ENCODE measurements at regions not wholly inside any gene's neighbourhood (a gene's known extent, or its start where the extent isn't known, plus 50 kb on each side); places are given as distances from the start of the nearest gene placed in this dataset.

- Histone ChIP-seq H3K4me3 (ENCODE audit: insufficient read depth, low read depth, low read length, poor library complexity, severe bottlenecking) (no peak overlapping the region), H3K36me3 (ENCODE audit: control insufficient read depth, insufficient read depth, low read length) (no peaks in the 10 kb centered on the region)
These were observed 180.8 kb downstream of the LTN1 start for GRCh38 chr21:28811860-28812259.

GRCh38 chr21:28810826-28811524 is 181.7 kb downstream of the LTN1 start:
- Histone ChIP-seq H3K27ac (ENCODE audit: insufficient read depth, low read length, poor library complexity, severe bottlenecking) (no peak overlapping the region), H3K4me1 (ENCODE audit: control insufficient read depth, insufficient read depth, low read length, poor library complexity, severe bottlenecking) (no peaks in the 10 kb centered on the region), H3K27me3 (replicated peaks; ENCODE audit: control insufficient read depth, insufficient read depth, low read length, poor library complexity, severe bottlenecking) (no peaks in the 10 kb centered on the region), H3K9me3 (ENCODE audit: control insufficient read depth, low read length) (no peaks in the 10 kb centered on the region), H3K36me3 (ENCODE audit: control insufficient read depth, insufficient read depth, low read length) (no peaks in the 10 kb centered on the region), H3K4me3 (ENCODE audit: insufficient read depth, low read depth, low read length, poor library complexity, severe bottlenecking) (no peak overlapping the region)
- DNase-seq = no peak

More at GRCh38 chr21:28811860-28812259, 180.8 kb downstream of the LTN1 start:
- H3K4me1 ChIP-seq (ENCODE audit: control insufficient read depth, insufficient read depth, low read length, poor library complexity, severe bottlenecking) = no peaks in the 10 kb centered on the region
- no peak overlapping the region for H3K27ac ChIP-seq (ENCODE audit: insufficient read depth, low read length, poor library complexity, severe bottlenecking)
- no peaks in the 10 kb centered on the region for H3K9me3 ChIP-seq (ENCODE audit: control insufficient read depth, low read length)
- DNase-seq = no peak
- no peaks in the 10 kb centered on the region for H3K27me3 ChIP-seq (replicated peaks; ENCODE audit: control insufficient read depth, insufficient read depth, low read length, poor library complexity, severe bottlenecking)

DNA sequence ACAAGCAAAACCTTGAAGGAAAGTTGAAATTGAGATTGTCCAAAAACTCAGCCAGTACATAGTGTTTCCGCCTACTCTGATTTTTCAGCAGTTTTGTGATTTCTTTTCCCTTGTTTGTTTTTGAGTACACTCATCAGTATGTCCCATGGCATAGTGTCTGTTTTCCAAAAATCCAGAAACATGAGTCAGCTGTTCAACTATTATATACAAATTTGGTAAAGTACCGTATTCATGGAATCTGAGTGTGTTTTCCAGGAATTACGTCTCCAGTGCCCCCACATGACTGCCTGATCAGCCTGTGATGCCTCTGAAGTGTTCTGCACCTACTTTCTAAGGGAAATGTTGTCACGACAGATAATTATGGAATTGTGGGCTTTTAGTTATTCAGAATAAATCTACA is 186.8 kb downstream of the LTN1 start:
- Histone ChIP-seq H3K4me1 (ENCODE audit: control insufficient read depth, insufficient read depth, low read length, poor library complexity, severe bottlenecking) (no peaks in the 10 kb centered on the region), H3K27me3 (replicated peaks; ENCODE audit: control insufficient read depth, insufficient read depth, low read length, poor library complexity, severe bottlenecking) (no peaks in the 10 kb centered on the region), H3K9me3 (ENCODE audit: control insufficient read depth, low read length) (no peaks in the 10 kb centered on the region), H3K27ac (ENCODE audit: insufficient read depth, low read length, poor library complexity, severe bottlenecking) (no peak overlapping the region), H3K4me3 (ENCODE audit: insufficient read depth, low read depth, low read length, poor library complexity, severe bottlenecking) (no peak overlapping the region), H3K36me3 (ENCODE audit: control insufficient read depth, insufficient read depth, low read length) (no peaks in the 10 kb centered on the region)
- DNase-seq = no peak

DNA sequence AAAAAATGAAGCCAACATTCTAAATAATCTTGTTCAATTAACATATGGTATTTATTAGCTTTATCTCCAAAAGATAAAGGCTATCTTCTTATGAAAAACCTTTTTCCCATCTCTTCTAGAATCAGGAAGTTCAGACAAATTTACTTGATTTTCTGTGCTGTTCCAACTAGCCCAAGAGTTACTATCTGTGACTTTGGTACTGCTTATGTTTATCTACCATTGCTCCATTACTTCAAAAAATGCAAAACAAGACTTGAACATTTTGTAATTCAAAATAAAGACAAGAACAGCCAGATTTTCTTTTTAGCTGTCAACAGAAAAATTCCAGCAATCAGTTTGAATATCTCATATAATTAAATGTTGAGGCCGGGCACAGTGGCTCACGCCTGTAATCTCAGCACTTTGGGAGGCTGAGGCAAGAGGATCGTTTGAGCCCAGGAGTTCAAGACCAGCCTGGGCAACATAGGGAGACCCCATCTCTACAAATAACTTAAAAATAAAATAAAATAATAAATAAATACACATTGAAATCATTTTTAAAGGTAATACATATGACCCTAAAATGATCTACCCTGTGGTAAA is 188.5 kb downstream of the LTN1 start:
- H3K9me3 ChIP-seq (ENCODE audit: control insufficient read depth, low read length) = no peaks in the 10 kb centered on the region
- H3K4me1 ChIP-seq (ENCODE audit: control insufficient read depth, insufficient read depth, low read length, poor library complexity, severe bottlenecking) = no peaks in the 10 kb centered on the region
- H3K27ac ChIP-seq (ENCODE audit: insufficient read depth, low read length, poor library complexity, severe bottlenecking) = no peak overlapping the region
- no peaks in the 10 kb centered on the region for H3K36me3 ChIP-seq (ENCODE audit: control insufficient read depth, insufficient read depth, low read length)
- H3K4me3 ChIP-seq (ENCODE audit: insufficient read depth, low read depth, low read length, poor library complexity, severe bottlenecking) = no peak overlapping the region
- DNase-seq = no peak
- H3K27me3 ChIP-seq (replicated peaks; ENCODE audit: control insufficient read depth, insufficient read depth, low read length, poor library complexity, severe bottlenecking) = no peaks in the 10 kb centered on the region

GRCh38 chr21:28801906-28802305 is 190.8 kb downstream of the LTN1 start:
- H3K36me3 ChIP-seq (ENCODE audit: control insufficient read depth, insufficient read depth, low read length) = no peaks in the 10 kb centered on the region
- no peak for DNase-seq
- H3K27me3 ChIP-seq (replicated peaks; ENCODE audit: control insufficient read depth, insufficient read depth, low read length, poor library complexity, severe bottlenecking) = no peaks in the 10 kb centered on the region
- no peaks in the 10 kb centered on the region for H3K4me1 ChIP-seq (ENCODE audit: control insufficient read depth, insufficient read depth, low read length, poor library complexity, severe bottlenecking)
- no peak overlapping the region for H3K4me3 ChIP-seq (ENCODE audit: insufficient read depth, low read depth, low read length, poor library complexity, severe bottlenecking)
- H3K9me3 ChIP-seq (ENCODE audit: control insufficient read depth, low read length) = no peaks in the 10 kb centered on the region
- no peak overlapping the region for H3K27ac ChIP-seq (ENCODE audit: insufficient read depth, low read length, poor library complexity, severe bottlenecking)

- no peak overlapping the region for H3K4me3 ChIP-seq (ENCODE audit: insufficient read depth, low read depth, low read length, poor library complexity, severe bottlenecking)
- no peaks in the 10 kb centered on the region for H3K9me3 ChIP-seq (ENCODE audit: control insufficient read depth, low read length)
- H3K4me1 ChIP-seq (ENCODE audit: control insufficient read depth, insufficient read depth, low read length, poor library complexity, severe bottlenecking) = no peaks in the 10 kb centered on the region
- no peaks in the 10 kb centered on the region for H3K27me3 ChIP-seq (replicated peaks; ENCODE audit: control insufficient read depth, insufficient read depth, low read length, poor library complexity, severe bottlenecking)
- H3K27ac ChIP-seq (ENCODE audit: insufficient read depth, low read length, poor library complexity, severe bottlenecking) = no peak overlapping the region
- H3K36me3 ChIP-seq (ENCODE audit: control insufficient read depth, insufficient read depth, low read length) = no peaks in the 10 kb centered on the region
- DNase-seq = no peak
These were observed 192.8 kb downstream of the LTN1 start for GRCh38 chr21:28799926-28800325.

DNA sequence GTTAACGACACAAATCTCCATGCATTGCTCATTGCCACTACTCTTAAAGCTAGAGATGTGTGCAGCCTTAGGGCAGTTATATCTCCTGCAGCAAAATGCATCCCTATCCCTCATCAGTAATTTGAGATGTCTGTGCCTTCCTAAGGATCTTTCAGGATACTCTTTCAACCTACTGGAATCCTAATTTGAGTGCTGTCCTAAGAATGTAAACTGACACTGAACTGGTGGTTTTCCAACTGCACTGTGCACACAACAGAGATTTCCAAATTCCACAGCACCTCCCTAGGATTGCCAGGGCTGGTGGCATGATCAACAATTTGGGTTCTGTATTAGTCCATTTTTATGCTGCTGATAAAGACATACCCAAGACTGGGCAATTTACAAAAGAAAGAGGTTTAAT is 193.9 kb downstream of the LTN1 start:
- Histone ChIP-seq H3K4me3 (ENCODE audit: insufficient read depth, low read depth, low read length, poor library complexity, severe bottlenecking) (no peak overlapping the region), H3K4me1 (ENCODE audit: control insufficient read depth, insufficient read depth, low read length, poor library complexity, severe bottlenecking) (no peaks in the 10 kb centered on the region), H3K27me3 (replicated peaks; ENCODE audit: control insufficient read depth, insufficient read depth, low read length, poor library complexity, severe bottlenecking) (no peaks in the 10 kb centered on the region), H3K27ac (ENCODE audit: insufficient read depth, low read length, poor library complexity, severe bottlenecking) (no peak overlapping the region), H3K9me3 (ENCODE audit: control insufficient read depth, low read length) (no peaks in the 10 kb centered on the region), H3K36me3 (ENCODE audit: control insufficient read depth, insufficient read depth, low read length) (no peaks in the 10 kb centered on the region)
- DNase-seq = no peak

DNA sequence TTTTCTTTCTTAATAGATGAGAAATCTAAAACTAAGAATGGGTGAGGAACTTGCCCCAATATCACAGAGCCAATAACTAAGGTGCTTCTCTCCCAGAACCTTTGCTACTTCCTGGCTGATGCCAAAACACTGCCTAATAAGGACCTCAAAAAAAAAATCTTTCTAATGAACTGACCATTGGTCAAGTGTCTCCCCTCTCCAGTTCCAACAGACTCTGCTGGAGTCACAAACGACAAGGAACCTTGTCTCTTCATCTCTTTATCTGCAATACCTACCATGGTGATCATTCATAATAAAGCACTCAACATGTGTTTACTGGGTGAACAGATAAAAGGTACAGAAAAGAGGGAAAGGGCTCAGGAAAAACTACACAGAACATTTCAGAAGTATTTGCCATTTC is 197.4 kb downstream of the LTN1 start:
- Histone ChIP-seq H3K4me1 (ENCODE audit: control insufficient read depth, insufficient read depth, low read length, poor library complexity, severe bottlenecking) (no peaks in the 10 kb centered on the region), H3K36me3 (ENCODE audit: control insufficient read depth, insufficient read depth, low read length) (no peaks in the 10 kb centered on the region), H3K4me3 (ENCODE audit: insufficient read depth, low read depth, low read length, poor library complexity, severe bottlenecking) (no peak overlapping the region), H3K27ac (ENCODE audit: insufficient read depth, low read length, poor library complexity, severe bottlenecking) (no peak overlapping the region), H3K9me3 (ENCODE audit: control insufficient read depth, low read length) (no peaks in the 10 kb centered on the region), H3K27me3 (replicated peaks; ENCODE audit: control insufficient read depth, insufficient read depth, low read length, poor library complexity, severe bottlenecking) (no peaks in the 10 kb centered on the region)
- DNase-seq = no peak

- Histone ChIP-seq H3K4me3 (ENCODE audit: insufficient read depth, low read depth, low read length, poor library complexity, severe bottlenecking) (no peak overlapping the region), H3K27me3 (replicated peaks; ENCODE audit: control insufficient read depth, insufficient read depth, low read length, poor library complexity, severe bottlenecking) (no peaks in the 10 kb centered on the region), H3K27ac (ENCODE audit: insufficient read depth, low read length, poor library complexity, severe bottlenecking) (no peak overlapping the region), H3K9me3 (ENCODE audit: control insufficient read depth, low read length) (no peaks in the 10 kb centered on the region), H3K4me1 (ENCODE audit: control insufficient read depth, insufficient read depth, low read length, poor library complexity, severe bottlenecking) (no peaks in the 10 kb centered on the region), H3K36me3 (ENCODE audit: control insufficient read depth, insufficient read depth, low read length) (no peaks in the 10 kb centered on the region)
- DNase-seq = no peak
These were observed 198.3 kb downstream of the LTN1 start for GRCh38 chr21:28794371-28794851.

DNA sequence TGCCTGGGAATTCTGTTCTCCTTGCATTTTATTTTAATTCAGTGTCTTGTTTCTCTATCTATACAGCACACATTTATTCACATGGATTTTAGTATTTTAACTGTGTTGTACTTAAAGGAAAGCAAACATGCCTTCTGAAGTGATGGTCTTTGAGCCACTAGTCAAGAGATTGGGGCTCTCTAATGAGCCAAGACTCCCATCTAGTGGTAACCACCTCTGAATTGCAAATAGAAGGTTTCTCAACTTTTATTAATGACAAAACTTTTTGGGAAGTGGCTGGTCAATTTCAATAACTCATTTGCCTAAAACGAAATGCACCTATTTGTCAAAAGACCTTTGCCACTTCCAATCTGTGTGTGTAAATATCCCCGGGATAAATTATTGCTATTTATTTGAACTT is 199.6 kb downstream of the LTN1 start:
- Histone ChIP-seq H3K27me3 (replicated peaks; ENCODE audit: control insufficient read depth, insufficient read depth, low read length, poor library complexity, severe bottlenecking) (no peaks in the 10 kb centered on the region), H3K27ac (ENCODE audit: insufficient read depth, low read length, poor library complexity, severe bottlenecking) (no peak overlapping the region), H3K4me3 (ENCODE audit: insufficient read depth, low read depth, low read length, poor library complexity, severe bottlenecking) (no peak overlapping the region), H3K9me3 (ENCODE audit: control insufficient read depth, low read length) (no peaks in the 10 kb centered on the region), H3K4me1 (ENCODE audit: control insufficient read depth, insufficient read depth, low read length, poor library complexity, severe bottlenecking) (no peaks in the 10 kb centered on the region), H3K36me3 (ENCODE audit: control insufficient read depth, insufficient read depth, low read length) (no peaks in the 10 kb centered on the region)
- DNase-seq = no peak

All from effector memory CD4-positive, alpha-beta T cell (primary cell).